AG09319 (cell line): ENCODE measurements at regions not wholly inside any gene's neighbourhood (a gene's known extent, or its start where the extent isn't known, plus 50 kb on each side); places are given as distances from the start of the nearest gene placed in this dataset.

Experiments used
- DNase-seq: peaks from one replicate; pipeline ENCODE4 v3.0.0-alpha.2; 2010; ENCODE audit warnings: low read depth; ENCODE audit errors: extremely low read depth
- TF ChIP-seq, protein P1 (sequence below): IDR thresholded peaks from 2 replicates; pipeline ENCODE4 v1.5.1; 2011; ENCODE audit warnings: low read depth, mild to moderate bottlenecking, inconsistent platforms, low read length, moderate library complexity

DNA sequence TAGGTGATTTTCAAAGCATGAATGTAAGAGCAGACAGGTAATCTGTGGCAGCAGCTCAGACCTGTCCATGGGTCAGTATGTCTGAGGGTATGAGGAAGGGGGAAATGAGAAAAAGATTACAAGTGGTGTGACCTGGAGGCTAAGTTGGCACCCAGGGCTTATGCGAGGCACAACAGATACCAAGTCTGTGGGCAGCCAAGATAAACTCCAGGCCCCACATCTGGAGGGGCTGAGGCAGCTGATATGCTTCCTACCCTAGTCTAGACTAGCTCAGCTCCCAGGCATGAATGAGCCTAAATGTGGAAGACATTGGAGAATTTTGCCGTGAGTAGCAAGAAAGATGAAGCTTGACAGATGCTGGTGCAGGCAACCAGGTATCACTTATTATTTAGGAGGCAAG, 151.7 kb downstream of the PIK3R1 start:
- TF ChIP-seq, protein P1, sequence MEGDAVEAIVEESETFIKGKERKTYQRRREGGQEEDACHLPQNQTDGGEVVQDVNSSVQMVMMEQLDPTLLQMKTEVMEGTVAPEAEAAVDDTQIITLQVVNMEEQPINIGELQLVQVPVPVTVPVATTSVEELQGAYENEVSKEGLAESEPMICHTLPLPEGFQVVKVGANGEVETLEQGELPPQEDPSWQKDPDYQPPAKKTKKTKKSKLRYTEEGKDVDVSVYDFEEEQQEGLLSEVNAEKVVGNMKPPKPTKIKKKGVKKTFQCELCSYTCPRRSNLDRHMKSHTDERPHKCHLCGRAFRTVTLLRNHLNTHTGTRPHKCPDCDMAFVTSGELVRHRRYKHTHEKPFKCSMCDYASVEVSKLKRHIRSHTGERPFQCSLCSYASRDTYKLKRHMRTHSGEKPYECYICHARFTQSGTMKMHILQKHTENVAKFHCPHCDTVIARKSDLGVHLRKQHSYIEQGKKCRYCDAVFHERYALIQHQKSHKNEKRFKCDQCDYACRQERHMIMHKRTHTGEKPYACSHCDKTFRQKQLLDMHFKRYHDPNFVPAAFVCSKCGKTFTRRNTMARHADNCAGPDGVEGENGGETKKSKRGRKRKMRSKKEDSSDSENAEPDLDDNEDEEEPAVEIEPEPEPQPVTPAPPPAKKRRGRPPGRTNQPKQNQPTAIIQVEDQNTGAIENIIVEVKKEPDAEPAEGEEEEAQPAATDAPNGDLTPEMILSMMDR: no peak
- DNase-seq: no peak

DNA sequence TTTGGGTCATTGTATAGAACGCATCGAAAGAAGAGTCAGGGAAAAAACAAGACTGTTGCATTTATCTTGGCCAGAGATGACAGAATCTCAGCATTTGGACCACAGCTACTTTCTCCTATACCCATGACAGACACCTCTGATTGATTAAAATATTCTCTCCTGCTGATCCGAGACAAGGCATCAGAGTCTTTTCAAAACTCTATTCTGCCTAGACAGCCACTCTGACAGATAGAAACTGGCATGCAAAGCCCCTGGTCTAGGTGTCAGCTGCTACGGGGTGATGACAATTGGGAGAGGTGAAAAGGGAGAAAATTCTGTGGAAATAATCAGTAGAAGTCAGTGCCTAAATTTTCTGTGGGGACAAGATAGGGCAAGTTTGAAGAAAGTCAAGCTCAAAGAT, 152.2 kb downstream of the PIK3R1 start:
- TF ChIP-seq, protein P1: no peak
- DNase-seq: no peak

DNA sequence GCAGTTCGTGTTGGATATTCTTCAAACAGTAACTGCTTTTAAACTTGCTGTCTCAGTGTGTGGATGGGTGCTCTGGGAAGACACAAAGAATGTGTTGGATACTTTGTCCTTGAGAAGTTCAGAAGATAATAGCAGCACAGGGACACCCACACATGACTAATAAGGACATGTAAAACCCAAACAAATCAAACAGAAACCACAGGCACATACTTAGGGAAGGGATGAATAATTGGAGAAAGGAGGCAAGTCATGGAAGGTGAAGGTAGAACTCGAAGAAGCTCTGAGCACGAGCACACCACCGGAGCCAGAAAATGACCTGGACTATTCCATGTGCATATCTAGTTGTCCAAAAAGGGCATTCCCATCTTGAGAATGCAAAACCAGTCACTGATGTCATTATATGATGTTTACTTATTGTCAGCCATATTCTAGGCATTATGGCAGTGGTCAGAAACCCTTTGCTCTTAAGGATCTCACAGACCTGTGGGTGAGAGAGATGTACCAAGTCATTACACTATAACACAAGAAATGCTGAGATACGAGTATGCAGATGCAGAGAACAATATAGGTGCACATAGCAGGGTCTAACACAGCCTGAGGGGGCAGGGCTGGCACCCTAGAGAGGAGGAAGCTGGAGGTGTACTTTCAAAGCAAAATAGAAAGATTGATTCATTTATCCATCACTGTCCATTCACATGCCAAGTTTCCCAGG, 152.9 kb downstream of the PIK3R1 start:
- TF ChIP-seq, protein P1: no peak
- DNase-seq: no peak

DNA sequence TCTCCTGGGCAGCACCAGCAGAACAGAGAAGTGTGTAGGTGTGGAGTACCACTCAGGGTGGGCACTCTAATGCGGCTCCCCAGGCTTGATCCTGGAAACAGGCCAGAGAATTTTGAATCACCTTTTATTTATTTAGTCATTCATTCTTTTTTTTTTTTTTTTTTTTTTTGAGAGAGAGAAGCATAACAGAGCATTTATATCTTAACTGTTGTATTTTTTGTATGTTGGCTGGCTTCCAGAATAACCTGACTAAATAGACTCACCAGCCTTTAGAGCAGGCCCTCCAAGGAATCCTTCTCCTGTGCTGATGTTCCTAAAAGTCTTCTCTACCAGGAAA, 153.4 kb downstream of the PIK3R1 start:
- no peak for DNase-seq
- TF ChIP-seq, protein P1: no peak

DNA sequence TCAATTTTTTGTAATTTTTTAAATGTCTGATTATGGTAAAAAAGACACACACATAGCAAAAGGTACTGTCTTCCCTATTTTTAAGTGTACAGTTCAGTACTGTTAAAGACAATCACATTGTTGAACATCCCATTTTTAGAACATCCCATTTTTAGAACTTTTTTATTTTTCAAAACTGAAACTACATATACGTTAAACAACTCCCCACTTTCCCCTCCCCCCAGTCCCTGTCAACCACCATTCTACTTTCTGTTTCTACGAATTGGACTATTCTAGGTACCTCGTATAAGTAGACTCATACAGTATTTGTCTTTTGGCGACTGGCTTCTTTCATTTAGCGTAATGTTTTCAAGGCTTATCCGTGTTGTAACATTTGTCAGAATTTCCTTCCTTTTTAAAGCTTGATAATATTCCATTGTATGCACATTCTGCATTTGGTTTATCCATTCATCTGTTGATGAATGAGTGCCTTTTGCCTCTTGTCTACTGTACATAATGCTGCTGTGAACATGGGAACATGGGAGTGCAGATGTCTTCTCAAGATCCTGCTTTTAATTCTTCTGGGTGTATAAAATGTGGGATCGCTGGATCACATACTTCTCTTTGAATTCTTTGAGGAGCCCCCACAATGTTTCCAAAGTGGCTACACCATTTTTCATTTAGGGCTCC, 154.0 kb downstream of the PIK3R1 start:
- TF ChIP-seq, protein P1: no peak
- no peak for DNase-seq

DNA sequence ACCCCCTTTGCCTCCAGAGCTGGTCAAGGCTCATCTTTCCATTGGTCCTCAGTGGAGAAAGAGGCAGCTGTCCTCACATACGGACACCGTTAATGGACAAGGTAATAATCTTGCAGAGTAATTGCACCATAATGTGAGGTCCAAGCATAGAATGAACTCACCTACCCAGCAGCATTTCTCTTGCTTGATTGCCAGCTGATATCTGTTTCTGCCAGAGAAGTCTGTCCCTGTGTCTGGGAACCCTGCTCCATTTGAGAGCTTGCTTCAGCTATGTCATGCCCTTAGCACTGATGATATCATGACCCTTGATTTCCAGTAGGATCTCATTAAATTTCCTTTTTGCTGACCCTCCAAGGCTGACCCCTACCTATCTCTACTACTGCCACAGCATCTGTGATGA, 154.6 kb downstream of the PIK3R1 start:
- no peak for DNase-seq
- TF ChIP-seq, protein P1: no peak

DNA sequence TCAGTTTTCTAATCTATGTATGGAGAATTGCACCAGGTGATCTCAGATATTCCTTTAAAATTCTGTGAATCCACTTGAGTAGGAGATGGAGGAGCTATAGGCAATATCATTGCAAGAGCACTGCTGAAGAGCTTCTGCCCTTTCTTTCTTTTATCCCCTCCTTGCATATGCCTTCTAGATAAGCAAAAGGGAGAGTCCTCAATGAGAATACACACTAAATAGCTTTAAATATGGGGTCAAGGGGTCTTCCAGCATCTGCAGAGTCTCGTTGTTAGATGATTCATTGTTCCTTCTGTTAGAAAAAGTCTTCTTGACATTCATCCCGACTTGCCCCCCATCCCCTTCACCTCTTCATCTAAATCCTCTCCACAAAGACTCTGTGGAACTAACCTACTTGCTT, 156.1 kb downstream of the PIK3R1 start:
- no peak for DNase-seq
- TF ChIP-seq, protein P1: no peak
